CD4-positive, alpha-beta T cell treated with Interleukin-6 for 4 hours (primary cell): ENCODE measurements at regions not wholly inside any gene's neighbourhood (a gene's known extent, or its start where the extent isn't known, plus 50 kb on each side); places are given as distances from the start of the nearest gene placed in this dataset.
"Not testable (repeated sequence)": the region's sequence is repeated elsewhere in the genome, so short reads cannot be mapped to it uniquely, and the experiment has no call there.

ENCODE experiments used
- DNase-seq: peaks from one replicate; pipeline ENCODE4 v3.0.0-alpha.2; 2020; ENCODE audit warnings: mixed read lengths

DNA sequence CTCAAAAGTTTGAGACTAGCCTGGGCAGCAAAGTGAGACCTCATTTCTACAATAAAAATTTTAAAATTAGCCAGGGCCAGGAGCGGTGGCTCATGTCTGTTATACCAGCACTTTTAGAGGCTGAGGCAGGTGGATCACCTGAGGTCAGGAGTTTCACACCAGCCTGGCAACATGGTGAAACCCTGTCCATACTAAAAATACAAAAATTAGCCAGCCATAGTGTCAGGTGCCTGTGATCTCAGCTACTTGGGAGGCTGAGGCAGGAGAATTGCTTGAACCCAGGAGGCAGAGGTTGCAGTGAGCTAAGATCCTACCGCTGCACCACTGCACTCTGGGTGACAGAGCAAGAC is 85.1 kb upstream of the MAP4 start:
- DNase-seq = not testable (repeated sequence)

- no peak for DNase-seq
Observed at GRCh38 chr3:48092270-48092669, 76.1 kb upstream of the MAP4 start.

DNA sequence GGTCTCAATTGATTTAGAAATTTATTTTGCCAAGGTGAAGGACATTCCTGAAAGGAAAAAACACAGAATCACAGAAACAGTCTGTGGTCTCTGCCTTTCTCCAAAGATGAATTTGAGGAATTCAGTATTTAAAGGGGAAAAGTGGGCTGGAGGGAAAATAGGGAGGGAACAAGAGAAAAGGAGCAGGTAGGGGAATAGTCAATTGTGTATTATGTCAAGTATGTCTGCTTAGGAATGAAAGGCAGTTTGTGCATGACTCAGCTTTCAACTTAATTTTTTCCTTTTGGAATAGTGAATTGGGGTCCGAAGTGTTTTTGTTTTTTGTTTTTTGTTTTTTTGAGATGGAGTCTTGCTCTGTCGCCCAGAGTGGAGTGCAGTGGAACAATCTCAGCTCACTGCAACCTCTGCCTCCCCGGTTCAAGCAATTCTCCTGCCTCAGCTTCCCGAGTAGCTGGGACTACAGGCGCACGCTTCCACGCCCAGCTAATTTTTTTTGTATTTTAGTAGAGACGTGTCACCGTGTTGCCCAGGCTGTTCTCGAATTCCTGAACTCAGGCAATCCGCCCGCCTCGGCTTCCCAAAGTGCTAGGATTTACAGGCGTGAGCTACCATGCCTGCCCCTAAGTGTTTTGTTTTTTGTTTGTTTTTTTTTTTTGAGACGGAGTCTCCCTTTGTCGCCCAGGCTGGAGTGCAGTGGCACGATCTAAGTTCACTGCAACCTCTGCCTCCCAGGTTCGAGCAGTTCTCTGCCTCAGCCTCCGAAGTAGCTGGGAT is 74.1 kb upstream of the MAP4 start:
- no peak for DNase-seq

- peak; percentile 97 for DNase-seq
Observed at GRCh38 chr3:48088749-48089466, 72.7 kb upstream of the MAP4 start.

- DNase-seq = no peak
Observed at GRCh38 chr3:48088056-48088748, 72.0 kb upstream of the MAP4 start.

DNA sequence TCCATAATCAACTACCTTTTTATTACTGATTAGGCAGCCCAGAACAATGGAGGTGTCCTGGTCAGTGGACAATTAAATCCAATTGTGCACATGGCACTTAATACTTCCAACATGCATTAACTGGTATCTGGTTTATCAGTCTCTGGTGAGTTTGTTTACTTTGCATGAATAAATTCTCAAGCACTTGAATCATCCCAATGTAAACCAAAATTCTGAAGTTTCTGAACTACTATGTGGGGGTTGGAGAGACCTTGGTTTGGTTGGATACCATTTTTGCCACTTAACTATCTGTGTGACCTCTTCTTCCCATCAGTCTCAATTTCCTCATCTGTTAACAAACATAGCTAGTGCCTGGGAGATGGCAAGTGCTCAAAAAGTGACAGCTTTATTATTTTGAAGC is 70.5 kb upstream of the MAP4 start:
- no peak for DNase-seq

- no peak for DNase-seq
Observed at GRCh38 chr3:48084929-48085328, 68.7 kb upstream of the MAP4 start.

DNA sequence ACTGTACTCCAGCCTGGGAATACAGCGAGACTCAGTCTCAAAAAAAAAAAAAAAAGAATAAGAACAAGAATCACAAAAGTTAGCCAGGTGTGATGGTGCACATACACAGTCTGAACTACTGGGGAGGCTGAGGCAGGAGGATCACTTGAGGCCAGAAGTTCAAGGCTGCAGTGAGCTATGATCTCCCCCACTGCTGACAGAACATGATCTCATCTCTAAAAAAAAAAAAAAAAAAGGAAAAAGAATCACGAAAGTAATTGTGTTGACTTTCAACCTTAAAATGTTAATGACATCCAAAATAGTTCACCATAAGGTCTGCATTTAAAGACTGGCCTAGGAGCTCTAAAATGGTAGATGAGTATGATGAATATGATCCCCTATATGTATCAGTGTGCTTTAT is 68.0 kb upstream of the MAP4 start:
- DNase-seq = no peak

GRCh38 chr3:48082580-48083184 is 66.5 kb upstream of the MAP4 start:
- DNase-seq = no peak

- DNase-seq = no peak
Observed at GRCh38 chr3:48077815-48078214, 61.6 kb upstream of the MAP4 start.

GRCh38 chr3:48070030-48070429 is 53.8 kb upstream of the MAP4 start:
- no peak for DNase-seq

DNA sequence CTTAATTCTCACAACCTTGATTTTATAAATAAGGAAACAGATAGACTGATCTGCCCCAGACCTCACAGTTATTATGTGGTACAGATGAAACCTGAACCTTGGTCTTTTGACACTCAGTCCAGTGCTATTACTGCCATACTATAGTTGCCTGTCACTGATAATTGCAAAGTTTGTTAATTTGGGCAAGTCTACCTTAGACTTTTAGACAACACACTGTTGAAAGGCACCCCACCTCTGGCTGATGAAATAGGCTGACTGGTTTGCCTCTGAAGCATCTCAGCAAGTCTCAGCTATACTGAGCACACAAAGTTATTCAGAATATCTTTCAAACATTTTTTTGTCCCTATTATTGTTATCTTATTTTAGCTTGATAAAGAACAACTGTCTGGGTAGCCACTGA is 53.1 kb upstream of the MAP4 start:
- DNase-seq = no peak

GRCh38 chr3:48068886-48069285 is 52.7 kb upstream of the MAP4 start:
- DNase-seq = no peak

DNA sequence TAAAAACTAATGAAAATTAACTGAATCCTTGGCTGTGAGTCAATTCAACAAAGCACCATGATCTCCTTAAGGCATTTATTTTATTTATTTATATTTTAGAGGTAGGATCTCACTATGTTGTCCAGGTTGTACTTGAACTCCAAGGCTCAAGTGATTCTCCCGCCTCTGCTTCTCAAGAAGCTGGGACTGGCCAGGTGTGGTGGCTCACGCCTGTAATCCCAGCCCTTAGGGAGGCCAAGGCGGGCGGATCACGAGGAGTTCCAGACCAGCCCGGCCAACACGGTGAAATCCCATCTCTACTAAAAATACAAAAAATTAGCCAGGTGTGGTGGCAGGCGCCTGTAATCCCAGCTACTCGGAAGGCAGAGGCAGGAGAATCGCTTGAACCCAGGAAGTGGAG is 52.1 kb upstream of the MAP4 start:
- not testable (repeated sequence) for DNase-seq

DNA sequence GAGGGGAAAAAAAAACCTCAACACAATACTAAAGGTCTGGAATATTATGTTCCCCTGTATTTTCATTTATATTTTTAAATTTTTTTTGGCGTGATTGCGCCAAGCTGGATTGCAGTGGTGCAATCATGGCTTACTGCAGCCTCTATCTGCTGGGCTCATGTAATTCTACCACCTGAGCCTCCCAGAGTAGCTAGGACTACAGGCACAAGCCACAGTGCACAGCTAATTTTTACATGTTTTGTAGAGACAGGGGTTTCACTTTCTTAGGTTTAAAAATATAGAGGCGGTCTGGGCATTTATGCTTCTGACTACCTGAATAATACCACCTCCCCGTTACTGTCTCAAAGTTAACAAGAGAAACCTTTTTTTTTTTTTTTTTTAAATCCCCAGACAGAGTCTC is 51.1 kb upstream of the MAP4 start:
- DNase-seq = no peak
